ENCODE measurements at regions not wholly inside any gene's neighbourhood (a gene's known extent, or its start where the extent isn't known, plus 50 kb on each side); places are given as distances from the start of the nearest gene placed in this dataset.

DNA sequence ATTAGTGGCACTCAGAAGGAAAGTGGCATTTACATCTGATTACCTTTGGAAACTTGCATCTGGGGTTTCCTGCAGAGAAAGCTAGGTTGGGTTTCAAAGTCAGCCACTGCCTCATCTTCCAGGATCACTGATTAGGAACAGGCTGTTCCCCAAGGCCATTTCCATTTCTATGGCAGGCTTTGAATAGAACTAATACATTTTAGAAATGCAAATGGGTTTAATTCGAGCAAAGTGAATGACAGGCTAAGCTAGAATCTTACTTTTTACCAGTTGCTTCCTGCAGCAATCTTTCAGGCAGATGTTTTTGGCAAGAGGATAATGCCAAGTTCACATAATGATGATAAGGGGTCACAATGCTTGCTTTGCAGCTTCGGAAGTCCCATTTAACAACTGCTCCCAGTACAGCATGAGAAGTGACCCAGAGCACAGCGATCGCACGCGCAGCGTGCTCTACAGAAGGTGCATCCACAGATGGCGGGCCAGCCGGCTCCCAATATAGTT, 336.7 kb downstream of the LPIN1 start:
- Mint-ChIP-seq H3K36me3 (no peaks in the 10 kb centered on the region), H3K27ac (peak overlapping the region in 2 of 9 donors; percentile 3 to 18), H3K27me3 (peaks cover 0 to 7% (median 0%) of the 10 kb centered on the region in 5 donors), H3K9me3 (no peaks in the 10 kb centered on the region), H3K4me1 (peaks cover 2 to 44% (median 32%) of the 10 kb centered on the region in 7 donors), H3K4me3 (no peak overlapping the region)
- intact Hi-C loops (cut with micrococcal nuclease) = loop anchor here in 1 of 2 donors (5.0 kb wide), 1 partner anchor 44 kb away; no protein-coding TSS in a partner anchor
- DNase-seq (no peak), ATAC-seq (no peak)
- Histone ChIP-seq H3K36me3 (ENCODE audit: control insufficient read depth in 2 of 3, insufficient read depth in 3 of 3, low read length in 3 of 3) (no peaks in the 10 kb centered on the region), H3K9me3 (ENCODE audit: control insufficient read depth in 2 of 3, low read length in 3 of 3) (no peaks in the 10 kb centered on the region), H3K4me3 (ENCODE audit: low read length) (no peak overlapping the region), H3K4me1 (ENCODE audit: control insufficient read depth in 2 of 2, insufficient read depth in 2 of 2, low read length in 2 of 2) (peaks cover 6 to 12% of the 10 kb centered on the region in 2 donors), H3K27me3 (ENCODE audit: control insufficient read depth in 2 of 2, insufficient read depth in 2 of 2, low read length in 2 of 2) (no peaks in the 10 kb centered on the region), H3K27ac (ENCODE audit: low read depth, low read length) (no peak overlapping the region)
- CTCF ChIA-PET = interaction anchor here (0.7 kb wide), 1 partner anchor 29 kb away, joined by 3 read pairs; no protein-coding TSS in a partner anchor
- POLR2A ChIA-PET = interaction anchor here (0.6 kb wide), 1 partner anchor 13 kb away, joined by 4 read pairs; no protein-coding TSS in a partner anchor

DNA sequence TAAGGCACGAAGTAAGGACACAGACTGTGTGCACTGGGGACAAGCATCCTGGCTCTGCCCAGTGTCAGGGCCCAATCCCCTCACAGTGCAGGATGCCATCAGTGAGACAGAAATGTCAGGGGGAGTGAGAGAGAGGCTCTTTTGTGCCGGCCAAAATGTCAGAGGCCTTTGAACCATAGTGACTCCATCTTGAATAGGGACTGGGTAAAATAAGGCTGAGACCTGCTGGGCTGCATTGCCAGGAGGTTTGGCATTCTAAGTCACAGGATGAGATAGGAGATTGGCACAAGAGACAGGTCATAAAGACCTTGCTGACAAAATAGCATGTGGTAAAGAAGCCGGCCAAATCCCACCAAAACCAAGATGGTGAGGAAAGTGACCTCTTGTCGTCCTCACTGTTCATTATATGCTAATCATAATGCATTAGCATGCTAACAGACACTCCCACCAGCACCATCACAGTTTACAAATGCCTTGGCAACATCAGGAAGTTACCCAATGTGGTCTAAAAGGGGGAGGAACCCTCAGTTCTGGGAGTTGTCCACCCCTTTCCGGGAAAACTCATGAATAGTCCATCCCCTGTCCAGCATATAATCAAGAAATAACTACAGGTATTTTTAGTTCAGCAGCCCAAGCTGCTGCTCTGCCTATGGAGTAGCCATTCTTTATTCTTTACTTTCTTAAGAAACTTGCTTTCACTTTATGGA, 337.4 kb downstream of the LPIN1 start:
- H3K27ac Mint-ChIP-seq = peak overlapping the region in 4 of 9 donors; percentile 3 to 38 (median 10)
- no peaks in the 10 kb centered on the region for H3K36me3 Mint-ChIP-seq
- DNase-seq (no peak), ATAC-seq (no peak)
- intact Hi-C loops (cut with micrococcal nuclease) = loop anchor here in 1 of 2 donors (5.0 kb wide), 1 partner anchor 43 kb away; no protein-coding TSS in a partner anchor
- H3K36me3 ChIP-seq (ENCODE audit: control insufficient read depth in 2 of 3, insufficient read depth in 3 of 3, low read length in 3 of 3) = no peaks in the 10 kb centered on the region
- no peak overlapping the region for H3K4me3 ChIP-seq (ENCODE audit: low read length)
- CTCF ChIA-PET = no interaction called here
- H3K9me3 ChIP-seq (ENCODE audit: control insufficient read depth in 2 of 3, low read length in 3 of 3) = no peaks in the 10 kb centered on the region
- H3K4me3 Mint-ChIP-seq = no peak overlapping the region
- H3K27ac ChIP-seq (ENCODE audit: low read depth, low read length) = no peak overlapping the region
- H3K4me1 Mint-ChIP-seq = peaks cover 2 to 44% (median 32%) of the 10 kb centered on the region in 7 donors
- H3K9me3 Mint-ChIP-seq = no peaks in the 10 kb centered on the region
- no peaks in the 10 kb centered on the region for H3K27me3 ChIP-seq (ENCODE audit: control insufficient read depth in 2 of 2, insufficient read depth in 2 of 2, low read length in 2 of 2)
- H3K27me3 Mint-ChIP-seq = peaks cover 0 to 7% (median 0%) of the 10 kb centered on the region in 5 donors
- H3K4me1 ChIP-seq (ENCODE audit: control insufficient read depth in 2 of 2, insufficient read depth in 2 of 2, low read length in 2 of 2) = peaks cover 6 to 12% of the 10 kb centered on the region in 2 donors
- POLR2A ChIA-PET = no interaction called here

DNA sequence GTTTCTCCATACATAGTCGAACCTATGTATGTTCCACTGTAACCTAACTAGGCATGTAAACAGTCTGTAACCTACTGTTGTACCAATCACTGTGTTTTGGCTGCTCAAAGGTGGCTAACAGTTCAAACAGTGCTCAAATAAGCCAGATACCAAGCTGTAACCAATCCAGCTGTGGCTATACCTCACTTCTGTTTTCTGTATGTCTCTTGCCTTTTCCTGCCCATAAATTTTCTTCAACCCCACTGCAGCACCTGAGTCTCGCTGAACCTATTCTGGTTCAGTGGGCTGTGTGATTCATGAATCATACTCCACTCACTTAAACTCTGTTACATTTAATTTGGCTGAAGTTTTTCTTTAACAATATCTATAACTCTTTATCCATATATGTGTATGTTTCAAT, 340.7 kb downstream of the LPIN1 start:
- H3K36me3 Mint-ChIP-seq = no peaks in the 10 kb centered on the region
- Histone ChIP-seq H3K27me3 (ENCODE audit: control insufficient read depth in 2 of 2, insufficient read depth in 2 of 2, low read length in 2 of 2) (no peaks in the 10 kb centered on the region), H3K4me3 (ENCODE audit: low read length) (no peak overlapping the region), H3K27ac (ENCODE audit: low read depth, low read length) (no peak overlapping the region), H3K9me3 (ENCODE audit: control insufficient read depth in 2 of 3, low read length in 3 of 3) (no peaks in the 10 kb centered on the region), H3K4me1 (ENCODE audit: control insufficient read depth in 2 of 2, insufficient read depth in 2 of 2, low read length in 2 of 2) (peaks cover 0 to under 1% of the 10 kb centered on the region in 2 donors), H3K36me3 (ENCODE audit: control insufficient read depth in 2 of 3, insufficient read depth in 3 of 3, low read length in 3 of 3) (no peaks in the 10 kb centered on the region)
- no peak for DNase-seq
- CTCF ChIA-PET = no interaction called here
- POLR2A ChIA-PET = interaction anchor here (1.2 kb wide), 1 partner anchor 36 kb away, joined by 4 read pairs; no protein-coding TSS in a partner anchor
- intact Hi-C loops (cut with micrococcal nuclease) = no loop called here
- H3K4me3 Mint-ChIP-seq = no peak overlapping the region
- no peak overlapping the region for H3K27ac Mint-ChIP-seq
- ATAC-seq = no peak
- H3K27me3 Mint-ChIP-seq = peaks cover 0 to 15% (median 0%) of the 10 kb centered on the region in 5 donors
- peaks cover 0 to 25% (median 12%) of the 10 kb centered on the region in 7 donors for H3K4me1 Mint-ChIP-seq
- H3K9me3 Mint-ChIP-seq = peaks cover 0 to 3% (median 0%) of the 10 kb centered on the region in 11 donors

GRCh38 chr2:12087671-12088380, 341.4 kb downstream of the LPIN1 start:
- no peaks in the 10 kb centered on the region for H3K36me3 ChIP-seq (ENCODE audit: control insufficient read depth in 2 of 3, insufficient read depth in 3 of 3, low read length in 3 of 3)

GRCh38 chr2:12089001-12089400, 342.6 kb downstream of the LPIN1 start:
- no peak for ATAC-seq
- peaks cover 0 to 3% (median 0%) of the 10 kb centered on the region in 11 donors for H3K9me3 Mint-ChIP-seq
- no peak overlapping the region for H3K27ac Mint-ChIP-seq

More at GRCh38 chr2:12087671-12088380, 341.4 kb downstream of the LPIN1 start:
- Mint-ChIP-seq H3K4me3 (no peak overlapping the region), H3K27me3 (peaks cover 0 to 15% (median 0%) of the 10 kb centered on the region in 5 donors), H3K36me3 (no peaks in the 10 kb centered on the region), H3K27ac (no peak overlapping the region), H3K4me1 (peaks cover 0 to 20% (median 8%) of the 10 kb centered on the region in 7 donors), H3K9me3 (peaks cover 0 to 3% (median 0%) of the 10 kb centered on the region in 11 donors)
- Histone ChIP-seq H3K4me3 (ENCODE audit: low read length) (no peak overlapping the region), H3K27me3 (ENCODE audit: control insufficient read depth in 2 of 2, insufficient read depth in 2 of 2, low read length in 2 of 2) (no peaks in the 10 kb centered on the region), H3K9me3 (ENCODE audit: control insufficient read depth in 2 of 3, low read length in 3 of 3) (no peaks in the 10 kb centered on the region), H3K4me1 (ENCODE audit: control insufficient read depth in 2 of 2, insufficient read depth in 2 of 2, low read length in 2 of 2) (no peaks in the 10 kb centered on the region), H3K27ac (ENCODE audit: low read depth, low read length) (no peak overlapping the region)
- CTCF ChIA-PET = no interaction called here
- POLR2A ChIA-PET = interaction anchor here (0.6 kb wide), 1 partner anchor 297 kb away, joined by 3 read pairs; no protein-coding TSS in a partner anchor
- no peak for DNase-seq
- intact Hi-C loops (cut with micrococcal nuclease) = no loop called here
- no peak for ATAC-seq

DNA sequence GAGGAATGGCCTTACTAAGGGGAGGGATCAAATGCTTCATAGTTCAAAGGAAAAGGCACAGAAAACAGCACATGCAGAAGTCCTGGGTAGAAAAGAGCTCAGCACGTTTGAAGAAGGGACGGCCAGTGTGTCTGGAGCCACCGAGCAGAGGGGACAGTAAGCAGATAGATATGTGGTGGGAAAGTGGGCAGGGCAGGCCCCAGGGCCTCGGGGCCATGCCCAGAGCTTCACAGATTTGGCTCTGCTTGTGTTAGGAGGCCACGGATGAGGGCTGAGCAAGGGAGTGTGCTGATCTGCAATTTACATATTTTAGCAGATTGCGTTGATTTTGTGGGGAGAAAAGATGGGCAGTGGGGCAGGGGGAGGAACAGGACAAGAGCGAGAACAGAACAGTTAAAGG, 343.1 kb downstream of the LPIN1 start:
- ATAC-seq (no peak), DNase-seq (no peak)
- Mint-ChIP-seq H3K4me3 (no peak overlapping the region), H3K27me3 (peaks cover 0 to 20% (median 0%) of the 10 kb centered on the region in 5 donors), H3K36me3 (no peaks in the 10 kb centered on the region), H3K4me1 (peaks cover 0 to 9% (median 0%) of the 10 kb centered on the region in 7 donors), H3K9me3 (peaks cover 0 to 6% (median 0%) of the 10 kb centered on the region in 11 donors), H3K27ac (no peak overlapping the region)
- Histone ChIP-seq H3K36me3 (ENCODE audit: control insufficient read depth in 2 of 3, insufficient read depth in 3 of 3, low read length in 3 of 3) (no peaks in the 10 kb centered on the region), H3K27me3 (ENCODE audit: control insufficient read depth in 2 of 2, insufficient read depth in 2 of 2, low read length in 2 of 2) (no peaks in the 10 kb centered on the region), H3K4me1 (ENCODE audit: control insufficient read depth in 2 of 2, insufficient read depth in 2 of 2, low read length in 2 of 2) (no peaks in the 10 kb centered on the region), H3K9me3 (ENCODE audit: control insufficient read depth in 2 of 3, low read length in 3 of 3) (no peaks in the 10 kb centered on the region), H3K4me3 (ENCODE audit: low read length) (no peak overlapping the region), H3K27ac (ENCODE audit: low read depth, low read length) (no peak overlapping the region)
- intact Hi-C loops (cut with micrococcal nuclease) = no loop called here
- ChIA-PET CTCF (no interaction called here), POLR2A (interaction anchor here (0.7 to 1.1 kb wide), 2 partner anchors 15 to 31 kb away, joined by 3 read pairs; no protein-coding TSS in a partner anchor)

More at GRCh38 chr2:12089001-12089400, 342.6 kb downstream of the LPIN1 start:
- no peak for DNase-seq
- no peaks in the 10 kb centered on the region for H3K4me1 ChIP-seq (ENCODE audit: control insufficient read depth in 2 of 2, insufficient read depth in 2 of 2, low read length in 2 of 2)
- Mint-ChIP-seq H3K4me3 (no peak overlapping the region), H3K27me3 (peaks cover 0 to 18% (median 0%) of the 10 kb centered on the region in 5 donors), H3K4me1 (peaks cover 0 to 9% (median 3%) of the 10 kb centered on the region in 7 donors), H3K36me3 (no peaks in the 10 kb centered on the region)
- no peak overlapping the region for H3K4me3 ChIP-seq (ENCODE audit: low read length)
- ChIA-PET CTCF (no interaction called here), POLR2A (interaction anchor here (0.7 kb wide), 1 partner anchor 31 kb away, joined by 3 read pairs; no protein-coding TSS in a partner anchor)
- H3K36me3 ChIP-seq (ENCODE audit: control insufficient read depth in 2 of 3, insufficient read depth in 3 of 3, low read length in 3 of 3) = no peaks in the 10 kb centered on the region
- H3K9me3 ChIP-seq (ENCODE audit: control insufficient read depth in 2 of 3, low read length in 3 of 3) = no peaks in the 10 kb centered on the region
- no peaks in the 10 kb centered on the region for H3K27me3 ChIP-seq (ENCODE audit: control insufficient read depth in 2 of 2, insufficient read depth in 2 of 2, low read length in 2 of 2)
- intact Hi-C loops (cut with micrococcal nuclease) = no loop called here
- no peak overlapping the region for H3K27ac ChIP-seq (ENCODE audit: low read depth, low read length)

All from naive thymus-derived CD4-positive, alpha-beta T cell (primary cell).